ENCODE measurements at regions not wholly inside any gene's neighbourhood (a gene's known extent, or its start where the extent isn't known, plus 50 kb on each side); places are given as distances from the start of the nearest gene placed in this dataset.

GRCh38 chr6:74519163-74519562 is 686.7 kb downstream of the COL12A1 start:
- no peaks in the 10 kb centered on the region for H3K4me1 ChIP-seq (replicated peaks in 1 of 2)
- no peak for DNase-seq
- 48 to 61% (median 56%) methylated on average over 1 of the region's 1 CpG for WGBS, 4 donors
- intact Hi-C loops (cut with DNase I) = no loop called here
- no peaks in the 10 kb centered on the region for H3K9me3 ChIP-seq (replicated peaks in 1 of 3)
- H3K27me3 ChIP-seq = no peaks in the 10 kb centered on the region
- H3K4me3 ChIP-seq = no peak overlapping the region
- H3K27ac ChIP-seq = no peak overlapping the region
- no peaks in the 10 kb centered on the region for H3K36me3 ChIP-seq (replicated peaks in 1 of 2)
- TF ChIP-seq POLR2A (IDR thresholded peaks at IDR 0.05) = no peak
- TF ChIP-seq CTCF (IDR thresholded peaks at IDR 0.05) = no peak

DNA sequence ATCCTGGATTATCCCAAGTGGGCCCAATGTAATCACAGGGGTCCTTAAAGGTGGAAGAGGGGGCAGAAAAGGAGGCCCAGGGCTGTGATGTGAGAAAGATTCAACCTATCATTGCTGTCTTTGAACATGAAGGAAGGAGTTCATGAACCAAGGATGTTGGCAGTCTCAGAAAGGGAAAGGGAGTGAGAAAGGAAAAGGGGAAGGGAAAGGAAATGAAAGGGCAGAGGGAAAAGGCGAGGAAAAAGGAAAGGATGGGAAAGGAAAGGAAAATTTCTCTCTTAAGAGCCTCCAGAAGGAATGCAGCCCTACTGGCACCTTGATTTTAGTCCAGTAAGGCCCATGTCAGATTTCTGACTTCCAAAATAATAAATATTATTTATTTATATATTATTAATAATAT is 687.8 kb downstream of the COL12A1 start:
- Histone ChIP-seq H3K36me3 (replicated peaks in 1 of 2) (no peaks in the 10 kb centered on the region), H3K4me3 (no peak overlapping the region), H3K9me3 (replicated peaks in 1 of 3) (no peaks in the 10 kb centered on the region), H3K4me1 (replicated peaks in 1 of 2) (no peaks in the 10 kb centered on the region), H3K27me3 (no peaks in the 10 kb centered on the region), H3K27ac (no peak overlapping the region)
- intact Hi-C loops (cut with DNase I) = no loop called here
- no peak for DNase-seq
- TF ChIP-seq CTCF (IDR thresholded peaks at IDR 0.05) = no peak
- no peak for TF ChIP-seq POLR2A (IDR thresholded peaks at IDR 0.05)
- WGBS, 4 donors = 61 to 72% (median 67%) methylated on average over 1 of the region's 1 CpG

- peaks cover 0 to 9% (median under 1%) of the 10 kb centered on the region in 3 donors for H3K9me3 ChIP-seq (replicated peaks in 1 of 3)
- WGBS, 4 donors = 80 to 94% (median 86%) methylated on average over 3 of the region's 3 CpGs
- H3K4me3 ChIP-seq = no peak overlapping the region
- TF ChIP-seq CTCF (IDR thresholded peaks at IDR 0.05) (no peak), POLR2A (IDR thresholded peaks at IDR 0.05) (no peak)
- H3K36me3 ChIP-seq (replicated peaks in 1 of 2) = no peaks in the 10 kb centered on the region
- no peaks in the 10 kb centered on the region for H3K27me3 ChIP-seq
- no peak overlapping the region for H3K27ac ChIP-seq
- H3K4me1 ChIP-seq (replicated peaks in 1 of 2) = no peaks in the 10 kb centered on the region
- intact Hi-C loops (cut with DNase I) = no loop called here
- DNase-seq = no peak
Observed at GRCh38 chr6:74510878-74511277, 695.0 kb downstream of the COL12A1 start.

GRCh38 chr6:74507649-74508048 is 698.2 kb downstream of the COL12A1 start:
- H3K27me3 ChIP-seq = no peaks in the 10 kb centered on the region
- H3K4me1 ChIP-seq (replicated peaks in 1 of 2) = no peaks in the 10 kb centered on the region
- no peaks in the 10 kb centered on the region for H3K36me3 ChIP-seq (replicated peaks in 1 of 2)
- no peak overlapping the region for H3K27ac ChIP-seq
- no peak overlapping the region for H3K4me3 ChIP-seq
- peaks cover 0 to 9% (median 7%) of the 10 kb centered on the region in 3 donors for H3K9me3 ChIP-seq (replicated peaks in 1 of 3)
- 52 to 74% (median 64%) methylated on average over 1 of the region's 1 CpG for WGBS, 4 donors
- DNase-seq = no peak
- TF ChIP-seq POLR2A (IDR thresholded peaks at IDR 0.05) (no peak), CTCF (IDR thresholded peaks at IDR 0.05) (no peak)
- intact Hi-C loops (cut with DNase I) = no loop called here
